SK-N-SH (cell line): ENCODE measurements at regions not wholly inside any gene's neighbourhood (a gene's known extent, or its start where the extent isn't known, plus 50 kb on each side); places are given as distances from the start of the nearest gene placed in this dataset.

Source experiments
- CTCF ChIA-PET: fragments of 300-600, 350-600 bp; formaldehyde crosslinking; extraction: SDS; loops from one replicate; lab custom pipeline; 2021; lab: Yijun Ruan, JAX
- POLR2A ChIA-PET: fragments of 350-600 bp; sonication (Branson Sonifier 250); formaldehyde crosslinking; extraction: SDS; loops from one replicate; lab custom pipeline; 2020; ENCODE audit warnings: antibody characterized with exemption, inconsistent platforms; lab: Yijun Ruan, JAX
- DNase-seq: peaks from one replicate; pipeline ENCODE4 v3.0.0; 2012
- H2AFZ ChIP-seq: fragments of 200-600 bp; sonication (generic); 2 replicates; pipeline ENCODE4 v1.8.1; 2016; ENCODE audit warnings: antibody characterized with exemption, mild to moderate bottlenecking, low read depth
- H3F3A ChIP-seq: fragments of 200-600 bp; sonication (generic); replicated peaks from 2 replicates; pipeline ENCODE3; 2016; ENCODE audit warnings: antibody characterized with exemption, mild to moderate bottlenecking; ENCODE audit not compliant: insufficient read depth
- H3K27ac ChIP-seq, 2 experiments: fragments of 200-500 bp in 1 of 2; fragments of 200-600 bp in 1 of 2; sonication (Bioruptor generic) in 1 of 2; sonication (generic), shearing (Covaris generic) in 1 of 2; 2 replicates each; pipeline versions ENCODE4 v1.5.1 to v1.6.1; 2014 to 2016; ENCODE audit warnings: low read depth in 2 of 2, inconsistent platforms in 1 of 2, low read length in 1 of 2, mild to moderate bottlenecking in 1 of 2, mixed read lengths in 1 of 2
- H3K27me3 ChIP-seq: fragments of 200-600 bp; sonication (generic), shearing (Covaris generic); 2 replicates; pipeline ENCODE4 v1.6.1; 2016; ENCODE audit warnings: mixed run types; ENCODE audit not compliant: insufficient read depth
- H3K36me3 ChIP-seq, 2 experiments: fragments of 200-500 bp in 1 of 2; fragments of 200-600 bp in 1 of 2; sonication (Bioruptor generic) in 1 of 2; sonication (generic) in 1 of 2; replicated peaks in 1 of 2; 2 replicates each; pipeline versions ENCODE3 to v1.5.1; 2014 to 2016; ENCODE audit warnings: low read length in 1 of 2, mild to moderate bottlenecking in 1 of 2; ENCODE audit not compliant: insufficient read depth in 2 of 2, control insufficient read depth in 1 of 2
- H3K4me1 ChIP-seq, 2 experiments: fragments of 200-500 bp in 1 of 2; fragments of 200-600 bp in 1 of 2; sonication (Bioruptor generic) in 1 of 2; sonication (generic), shearing (Covaris generic) in 1 of 2; 2 replicates each; pipeline versions ENCODE4 v1.5.1 to v1.6.1; 2014 to 2016; ENCODE audit warnings: low read depth in 1 of 2, low read length in 1 of 2, mixed run types in 1 of 2; ENCODE audit not compliant: insufficient read depth in 2 of 2, control insufficient read depth in 1 of 2
- H3K4me2 ChIP-seq: fragments of 200-600 bp; sonication (generic), shearing (Covaris generic); 2 replicates; pipeline ENCODE4 v1.6.1; 2017; ENCODE audit warnings: mixed run types
- H3K4me3 ChIP-seq, 2 experiments: fragments of 200-500 bp in 1 of 2; fragments of 200-600 bp in 1 of 2; sonication (Bioruptor generic) in 1 of 2; sonication (generic), shearing (Covaris generic) in 1 of 2; 2 replicates each; pipeline versions ENCODE4 v1.5.1 to v1.8.1; 2014 to 2016; ENCODE audit warnings: low read depth in 2 of 2, inconsistent platforms in 1 of 2, low read length in 1 of 2, mild to moderate bottlenecking in 1 of 2, mixed read lengths in 1 of 2, moderate library complexity in 1 of 2
- H3K79me2 ChIP-seq: fragments of 200-600 bp; sonication (generic); 2 replicates; pipeline ENCODE4 v1.8.1; 2017; ENCODE audit warnings: mild to moderate bottlenecking; ENCODE audit not compliant: insufficient read depth
- H3K9ac ChIP-seq: fragments of 200-600 bp; sonication (generic); 2 replicates; pipeline ENCODE4 v1.6.1; 2017; ENCODE audit warnings: mixed run types
- H3K9me2 ChIP-seq: fragments of 200-600 bp; sonication (generic); 2 replicates; pipeline ENCODE4 v1.6.1; 2017; ENCODE audit warnings: mixed run types
- H3K9me3 ChIP-seq: fragments of 200-600 bp; sonication (generic); 2 replicates; pipeline ENCODE4 v1.6.1; 2017; ENCODE audit warnings: mixed run types, mild to moderate bottlenecking, moderate library complexity
- H4K20me1 ChIP-seq: fragments of 200-600 bp; sonication (generic); 2 replicates; pipeline ENCODE4 v1.6.1; 2017; ENCODE audit warnings: mild to moderate bottlenecking, mixed run types; ENCODE audit not compliant: insufficient read depth
- CHD2 ChIP-seq: fragments of 150-350 bp; IDR thresholded peaks from 2 replicates; pipeline ENCODE4 v1.6.1; 2018; ENCODE audit warnings: low read length; ENCODE audit not compliant: partially characterized antibody
- ELF1 ChIP-seq: IDR thresholded peaks from 2 replicates; pipeline ENCODE4 v1.4.0; 2012
- EP300 ChIP-seq, 2 experiments: IDR thresholded peaks; 2 replicates each; pipeline versions ENCODE4 v1.4.0 to v1.6.1; 2012; ENCODE audit warnings: borderline replicate concordance in 1 of 2, low read depth in 1 of 2, low read length in 1 of 2
- EZH2phosphoT487 ChIP-seq: fragments of 200-600 bp; sonication (generic); IDR thresholded peaks from 2 replicates; pipeline ENCODE4 v1.6.1; 2017; ENCODE audit warnings: low read depth, mixed run types, mild to moderate bottlenecking, antibody characterized with exemption, moderate library complexity, borderline replicate concordance
- FOSL2 ChIP-seq: IDR thresholded peaks from 2 replicates; pipeline ENCODE4 v1.4.0; 2012; ENCODE audit warnings: low read depth, mild to moderate bottlenecking, moderate library complexity, borderline replicate concordance
- GABPA ChIP-seq: IDR thresholded peaks from 2 replicates; pipeline ENCODE4 v1.4.0; 2012; ENCODE audit warnings: low read depth, mild to moderate bottlenecking
- JUND ChIP-seq: IDR thresholded peaks from 2 replicates; pipeline ENCODE4 v1.4.0; 2012
- MAX ChIP-seq: IDR thresholded peaks from 2 replicates; pipeline ENCODE4 v1.4.0; 2012; ENCODE audit warnings: low read depth
- MXI1 ChIP-seq: IDR thresholded peaks from 2 replicates; pipeline ENCODE4 v1.6.1; 2012; ENCODE audit warnings: mild to moderate bottlenecking, low read depth, low read length, improper control_type of control experiment
- NFIC ChIP-seq: IDR thresholded peaks from 2 replicates; pipeline ENCODE4 v1.4.0; 2012; ENCODE audit warnings: borderline replicate concordance
- PBX3 ChIP-seq: IDR thresholded peaks from 2 replicates; pipeline ENCODE4; 2012
- RCOR1 ChIP-seq: fragments of 150-350 bp; IDR thresholded peaks from 2 replicates; pipeline ENCODE4 v1.6.1; 2017; ENCODE audit warnings: antibody characterized with exemption, low read length
- RXRA ChIP-seq: IDR thresholded peaks from 2 replicates; pipeline ENCODE4 v1.4.0; 2012; ENCODE audit warnings: low read depth, mild to moderate bottlenecking, borderline replicate concordance
- SIN3A ChIP-seq: IDR thresholded peaks from 2 replicates; pipeline ENCODE4 v1.6.1; 2012; ENCODE audit warnings: low read depth, mild to moderate bottlenecking, low read length, moderate library complexity, borderline replicate concordance
- SMC3 ChIP-seq: IDR thresholded peaks from 2 replicates; pipeline ENCODE4 v1.6.1; 2012; ENCODE audit warnings: low read depth, low read length, improper control_type of control experiment
- TCF12 ChIP-seq: IDR thresholded peaks from 2 replicates; pipeline ENCODE4 v1.4.0; 2012
- TEAD4 ChIP-seq: IDR thresholded peaks from 2 replicates; pipeline ENCODE4 v1.4.0; 2012; ENCODE audit warnings: mild to moderate bottlenecking, borderline replicate concordance; ENCODE audit not compliant: insufficient read depth
- USF2 ChIP-seq: fragments of 150-350 bp; IDR thresholded peaks from 2 replicates; pipeline ENCODE4 v1.6.1; 2017; ENCODE audit warnings: antibody characterized with exemption, low read length, low read depth, borderline replicate concordance
- ZBTB33 ChIP-seq: IDR thresholded peaks from 2 replicates; pipeline ENCODE4 v1.4.0; 2012; ENCODE audit warnings: low read depth, borderline replicate concordance
- WGBS: methylation state at CpG from one replicate; pipeline ENCODE4 v1.1.6; 2017; ENCODE audit warnings: low lambda C conversion rate; 5-methylcytosine and 5-hydroxymethylcytosine counted together

GRCh38 chr4:89590128-89590527 lies 246.8 kb downstream of the SNCA start:
- H3K27ac ChIP-seq: no peak overlapping the region
- ChIA-PET CTCF (interaction anchor here (1.1 kb wide), 1 partner anchor 51 kb away, joined by 3 read pairs; no protein-coding TSS in a partner anchor), POLR2A (no interaction called here)
- H3K9ac ChIP-seq: no peak overlapping the region
- no peaks in the 10 kb centered on the region for H3K36me3 ChIP-seq
- TF ChIP-seq MXI1 (no peak), CHD2 (no peak), TCF12 (no peak), ZBTB33 (no peak), EP300 (IDR thresholded peaks at IDR 0.05; ENCODE audit: borderline replicate concordance in 1 of 2, low read depth in 1 of 2, low read length in 1 of 2) (no peak), FOSL2 (no peak), SIN3A (no peak)
- no peak overlapping the region for H2AFZ ChIP-seq
- H3K27me3 ChIP-seq: no peaks in the 10 kb centered on the region
- no peak for DNase-seq
- no peaks in the 10 kb centered on the region; a peak in 1 of 4 replicates for H3K4me1 ChIP-seq
- H3K79me2 ChIP-seq: no peaks in the 10 kb centered on the region
- no peak overlapping the region for H3K4me2 ChIP-seq
- H3F3A ChIP-seq: no peaks in the 10 kb centered on the region
- no peaks in the 10 kb centered on the region for H3K9me3 ChIP-seq
- H4K20me1 ChIP-seq: no peaks in the 10 kb centered on the region
- WGBS: 76% methylated on average over 2 of the region's 2 CpGs
- H3K4me3 ChIP-seq: no peak overlapping the region
- H3K9me2 ChIP-seq: no peaks in the 10 kb centered on the region

GRCh38 chr4:89588421-89588820 lies 248.5 kb downstream of the SNCA start:
- WGBS: 47% methylated on average over 1 of the region's 1 CpG
- Histone ChIP-seq H3K4me1 (no peaks in the 10 kb centered on the region; a peak in 1 of 4 replicates), H3K79me2 (no peaks in the 10 kb centered on the region), H3K9me3 (no peaks in the 10 kb centered on the region), H3K4me2 (no peak overlapping the region), H3K9ac (no peak overlapping the region), H3K27ac (no peak overlapping the region; a peak in 1 of 4 replicates), H2AFZ (no peak overlapping the region), H3K36me3 (no peaks in the 10 kb centered on the region)
- DNase-seq: no peak
- TF ChIP-seq RCOR1 (no peak), RXRA (no peak), GABPA (no peak), NFIC (no peak), MAX (no peak), PBX3 (no peak), SMC3 (no peak), TEAD4 (no peak), CHD2 (no peak), USF2 (no peak), EZH2phosphoT487 (no peak), JUND (no peak), ELF1 (no peak)
- TF ChIP-seq, all 33 proteins: peak for 0
- no peaks in the 10 kb centered on the region for H3K27me3 ChIP-seq
- no peaks in the 10 kb centered on the region for H4K20me1 ChIP-seq
- ChIA-PET CTCF (interaction anchor here (1.3 to 1.5 kb wide), 2 partner anchors 281 to 362 kb away, joined by 3 to 5 read pairs; no protein-coding TSS in a partner anchor), POLR2A (no interaction called here)
- no peaks in the 10 kb centered on the region for H3F3A ChIP-seq
- H3K9me2 ChIP-seq: no peaks in the 10 kb centered on the region
- H3K4me3 ChIP-seq: no peak overlapping the region
